OCI-LY1 (cell line): ENCODE measurements at regions not wholly inside any gene's neighbourhood (a gene's known extent, or its start where the extent isn't known, plus 50 kb on each side); places are given as distances from the start of the nearest gene placed in this dataset.

ENCODE experiments used
- H2AFZ ChIP-seq: fragments of 200-600 bp; sonication (generic), shearing (Covaris generic); 2 replicates; pipeline ENCODE4 v1.6.0; 2014; ENCODE audit warnings: antibody characterized with exemption, mild to moderate bottlenecking, low read length
- H3F3A ChIP-seq: fragments of 200-600 bp; sonication (generic), shearing (Covaris generic); 2 replicates; pipeline ENCODE4 v1.6.0; 2014; ENCODE audit warnings: mild to moderate bottlenecking, antibody characterized with exemption, low read length, moderate library complexity; ENCODE audit not compliant: insufficient read depth
- H3K27ac ChIP-seq: fragments of 200-600 bp; sonication (generic); 2 replicates; pipeline ENCODE4 v1.5.1; 2014; ENCODE audit warnings: low read length, mixed run types, mild to moderate bottlenecking, low read depth; ENCODE audit not compliant: poor library complexity, severe bottlenecking
- H3K27me3 ChIP-seq: fragments of 200-600 bp; sonication (generic); 2 replicates; pipeline ENCODE4 v1.6.0; 2014; ENCODE audit warnings: antibody characterized with exemption, mild to moderate bottlenecking, low read length, moderate library complexity; ENCODE audit not compliant: insufficient read depth
- H3K36me3 ChIP-seq: fragments of 200-600 bp; sonication (generic); 2 replicates; pipeline ENCODE4 v1.6.1; 2014; ENCODE audit warnings: mild to moderate bottlenecking, antibody characterized with exemption, low read length, moderate library complexity, mixed read lengths; ENCODE audit not compliant: insufficient read depth
- H3K4me1 ChIP-seq: fragments of 200-600 bp; sonication (generic); 2 replicates; pipeline ENCODE4 v1.5.1; 2014; ENCODE audit warnings: mild to moderate bottlenecking, low read length, moderate library complexity; ENCODE audit not compliant: insufficient read depth, severe bottlenecking
- H3K4me2 ChIP-seq: fragments of 200-600 bp; sonication (generic), shearing (Covaris generic); 2 replicates; pipeline ENCODE4 v1.6.1; 2014; ENCODE audit warnings: low read length
- H3K4me3 ChIP-seq: fragments of 200-600 bp; sonication (generic); 2 replicates; pipeline ENCODE4 v1.5.1; 2014; ENCODE audit warnings: low read length, low read depth, mild to moderate bottlenecking, mixed read lengths; ENCODE audit not compliant: poor library complexity, severe bottlenecking
- H3K79me2 ChIP-seq: fragments of 200-600 bp; shearing (Covaris generic); 2 replicates; pipeline ENCODE4 v1.6.1; 2016; ENCODE audit warnings: mixed run types, low read length, mixed read lengths; ENCODE audit not compliant: insufficient read depth
- H3K9ac ChIP-seq: fragments of 200-600 bp; sonication (generic), shearing (Covaris generic); 2 replicates; pipeline ENCODE4 v1.6.1; 2014; ENCODE audit warnings: mild to moderate bottlenecking, low read length, mixed read lengths
- H3K9me2 ChIP-seq: fragments of 200-600 bp; sonication (generic), shearing (Covaris generic); 2 replicates; pipeline ENCODE4 v1.6.1; 2014; ENCODE audit warnings: low read depth, mild to moderate bottlenecking, low read length, mixed read lengths
- H3K9me3 ChIP-seq: fragments of 200-600 bp; shearing (Covaris generic); 2 replicates; pipeline ENCODE4 v1.6.1; 2014; ENCODE audit warnings: low read length, mixed read lengths
- H4K20me1 ChIP-seq: fragments of 200-600 bp; sonication (generic), shearing (Covaris generic); 2 replicates; pipeline ENCODE4 v1.6.0; 2016; ENCODE audit warnings: mild to moderate bottlenecking, low read length; ENCODE audit not compliant: insufficient read depth
- EZH2 ChIP-seq: fragments of 200-600 bp; sonication (generic), shearing (Covaris generic); IDR thresholded peaks from 2 replicates; pipeline ENCODE4 v1.8.0; 2017; ENCODE audit warnings: borderline replicate concordance, mixed run types, mild to moderate bottlenecking, antibody characterized with exemption, low read length, moderate library complexity, mixed read lengths
- TF ChIP-seq, protein P1 (sequence below): fragments of 200-600 bp; sonication (generic), shearing (Covaris generic); IDR thresholded peaks from 2 replicates; pipeline ENCODE4 v1.5.1; 2017; ENCODE audit warnings: mild to moderate bottlenecking, antibody characterized with exemption, low read length, moderate library complexity, mixed read lengths

- H3K9me2 ChIP-seq, result no peaks in the 10 kb centered on the region
- H3K4me2 ChIP-seq, result no peak overlapping the region
- no peaks in the 10 kb centered on the region for H3K79me2 ChIP-seq
- H3K27me3 ChIP-seq, result no peaks in the 10 kb centered on the region
- no peak overlapping the region for H2AFZ ChIP-seq
- H4K20me1 ChIP-seq, result no peaks in the 10 kb centered on the region
- no peaks in the 10 kb centered on the region for H3F3A ChIP-seq
- no peaks in the 10 kb centered on the region for H3K4me1 ChIP-seq
- no peak overlapping the region for H3K9ac ChIP-seq
- no peak overlapping the region for H3K27ac ChIP-seq
- H3K9me3 ChIP-seq, result no peaks in the 10 kb centered on the region
- no peaks in the 10 kb centered on the region for H3K36me3 ChIP-seq
- no peak overlapping the region for H3K4me3 ChIP-seq
- TF ChIP-seq, protein P1, sequence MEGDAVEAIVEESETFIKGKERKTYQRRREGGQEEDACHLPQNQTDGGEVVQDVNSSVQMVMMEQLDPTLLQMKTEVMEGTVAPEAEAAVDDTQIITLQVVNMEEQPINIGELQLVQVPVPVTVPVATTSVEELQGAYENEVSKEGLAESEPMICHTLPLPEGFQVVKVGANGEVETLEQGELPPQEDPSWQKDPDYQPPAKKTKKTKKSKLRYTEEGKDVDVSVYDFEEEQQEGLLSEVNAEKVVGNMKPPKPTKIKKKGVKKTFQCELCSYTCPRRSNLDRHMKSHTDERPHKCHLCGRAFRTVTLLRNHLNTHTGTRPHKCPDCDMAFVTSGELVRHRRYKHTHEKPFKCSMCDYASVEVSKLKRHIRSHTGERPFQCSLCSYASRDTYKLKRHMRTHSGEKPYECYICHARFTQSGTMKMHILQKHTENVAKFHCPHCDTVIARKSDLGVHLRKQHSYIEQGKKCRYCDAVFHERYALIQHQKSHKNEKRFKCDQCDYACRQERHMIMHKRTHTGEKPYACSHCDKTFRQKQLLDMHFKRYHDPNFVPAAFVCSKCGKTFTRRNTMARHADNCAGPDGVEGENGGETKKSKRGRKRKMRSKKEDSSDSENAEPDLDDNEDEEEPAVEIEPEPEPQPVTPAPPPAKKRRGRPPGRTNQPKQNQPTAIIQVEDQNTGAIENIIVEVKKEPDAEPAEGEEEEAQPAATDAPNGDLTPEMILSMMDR, result no peak
- no peak for TF ChIP-seq EZH2
Observed at GRCh38 chr6:133749427-133749826, 139.5 kb upstream of the TCF21 start.

- no peaks in the 10 kb centered on the region for H3F3A ChIP-seq
- H3K4me3 ChIP-seq, result no peak overlapping the region
- no peaks in the 10 kb centered on the region for H3K4me1 ChIP-seq
- no peaks in the 10 kb centered on the region for H3K9me2 ChIP-seq
- H3K36me3 ChIP-seq, result no peaks in the 10 kb centered on the region
- H3K79me2 ChIP-seq, result no peaks in the 10 kb centered on the region
- TF ChIP-seq, protein P1, result no peak
- no peak for TF ChIP-seq EZH2
- H2AFZ ChIP-seq, result no peak overlapping the region
- no peaks in the 10 kb centered on the region for H4K20me1 ChIP-seq
- H3K9me3 ChIP-seq, result no peaks in the 10 kb centered on the region
- no peak overlapping the region for H3K4me2 ChIP-seq
- H3K27ac ChIP-seq, result no peak overlapping the region
- no peaks in the 10 kb centered on the region for H3K27me3 ChIP-seq
- no peak overlapping the region for H3K9ac ChIP-seq
Observed at GRCh38 chr6:133752129-133752528, 136.8 kb upstream of the TCF21 start.

DNA sequence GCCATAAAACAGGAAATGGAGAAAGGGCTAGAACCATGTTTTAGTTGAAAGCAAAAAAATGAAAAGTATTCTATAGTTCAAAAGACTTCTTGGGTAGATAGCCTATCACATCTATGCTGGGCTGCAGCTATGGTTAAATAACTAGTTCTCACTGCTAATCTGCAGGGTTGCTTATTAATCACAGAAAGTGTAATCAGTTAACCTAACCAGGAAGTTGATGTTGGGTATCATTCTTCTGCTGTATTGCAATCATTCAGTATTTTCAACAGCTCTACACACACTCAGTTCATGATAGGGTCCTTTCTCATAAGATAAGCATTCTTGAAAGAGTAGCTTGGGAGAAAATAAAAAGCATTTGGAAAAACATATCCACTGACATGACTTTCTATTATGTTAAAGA, 135.2 kb upstream of the TCF21 start:
- TF ChIP-seq, protein P1, result no peak
- TF ChIP-seq EZH2, result no peak

More for the DNA sequence above, 135.2 kb upstream of the TCF21 start:
- Histone ChIP-seq H2AFZ (no peak overlapping the region), H3K27me3 (no peaks in the 10 kb centered on the region), H3K4me2 (no peak overlapping the region), H3K4me1 (no peaks in the 10 kb centered on the region), H3K79me2 (no peaks in the 10 kb centered on the region), H4K20me1 (no peaks in the 10 kb centered on the region), H3F3A (no peaks in the 10 kb centered on the region), H3K9me2 (no peaks in the 10 kb centered on the region), H3K4me3 (no peak overlapping the region), H3K36me3 (no peaks in the 10 kb centered on the region), H3K9me3 (no peaks in the 10 kb centered on the region), H3K27ac (no peak overlapping the region), H3K9ac (no peak overlapping the region)
